AG09309 (cell line): ENCODE measurements at regions not wholly inside any gene's neighbourhood (a gene's known extent, or its start where the extent isn't known, plus 50 kb on each side); places are given as distances from the start of the nearest gene placed in this dataset.

Source experiments
- DNase-seq: peaks from one replicate; pipeline ENCODE4 v3.0.0-alpha.2; 2010; ENCODE audit warnings: low read depth
- H3K4me3 ChIP-seq: 2 replicates; pipeline ENCODE4 v1.5.1; 2011; ENCODE audit warnings: mild to moderate bottlenecking, low read depth, low read length, moderate library complexity; ENCODE audit not compliant: control insufficient read depth
- CTCF ChIP-seq: IDR thresholded peaks from 2 replicates; pipeline ENCODE4 v1.5.1; 2011; ENCODE audit warnings: mild to moderate bottlenecking, low read depth, low read length, inconsistent platforms; ENCODE audit not compliant: insufficient read depth, control insufficient read depth; ENCODE audit errors: missing control alignments

GRCh38 chr16:47972246-47972985, 183.4 kb downstream of the ABCC12 start:
- H3K4me3 ChIP-seq: no peak overlapping the region
- no peak for TF ChIP-seq CTCF
- DNase-seq: no peak

GRCh38 chr16:47971225-47971624, 184.6 kb downstream of the ABCC12 start:
- no peak overlapping the region for H3K4me3 ChIP-seq
- TF ChIP-seq CTCF: no peak
- DNase-seq: no peak

DNA sequence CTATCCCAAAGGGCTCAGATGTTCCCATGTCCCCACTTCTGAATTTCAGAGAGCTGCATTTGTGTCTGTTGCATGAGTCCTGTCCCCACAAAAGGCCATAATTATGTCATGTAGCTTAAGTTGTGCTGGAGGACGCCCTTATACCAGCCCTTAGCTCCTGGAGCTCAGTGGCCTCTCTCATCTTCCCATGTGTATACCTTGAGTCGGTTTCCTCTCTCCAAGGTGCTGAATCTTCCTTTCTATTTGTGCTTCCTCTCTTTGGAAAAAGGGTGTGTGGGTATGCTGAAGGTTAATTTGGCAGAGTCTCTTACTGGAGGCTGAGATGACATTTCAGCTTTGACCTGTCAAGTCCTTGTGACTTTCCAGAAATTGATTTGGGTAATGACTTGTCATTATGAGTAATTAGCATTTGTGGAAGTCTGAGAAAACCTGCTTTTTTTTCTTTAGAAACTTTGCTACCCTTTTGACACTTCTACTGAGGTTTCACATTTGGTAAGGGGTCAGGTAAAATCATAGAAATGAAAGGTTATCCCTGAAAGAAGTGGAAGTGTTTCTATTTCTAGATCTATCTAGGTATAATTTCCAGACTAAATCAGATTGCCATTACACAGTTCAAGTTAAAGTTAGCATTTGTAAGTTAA, 185.4 kb downstream of the ABCC12 start:
- H3K4me3 ChIP-seq: no peak overlapping the region
- TF ChIP-seq CTCF: no peak
- DNase-seq: no peak

DNA sequence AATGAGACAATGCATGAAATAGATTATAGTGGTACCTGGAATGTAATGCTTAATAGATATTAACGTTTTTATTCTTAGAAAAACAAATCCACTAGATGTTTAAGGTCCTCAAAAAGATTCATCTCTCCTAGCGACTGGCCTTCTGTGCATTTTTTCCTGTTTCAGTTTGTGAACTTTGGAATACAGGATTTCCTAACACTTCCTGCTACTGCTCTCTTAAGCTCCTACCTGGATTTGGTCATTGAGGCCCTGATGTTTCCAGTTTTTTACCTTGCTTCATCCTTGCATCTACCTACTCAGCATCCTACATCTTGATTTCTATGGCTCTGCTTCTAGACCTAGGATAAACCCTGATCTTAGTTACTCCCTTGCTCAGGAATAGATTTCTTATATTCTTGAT, 188.4 kb downstream of the ABCC12 start:
- DNase-seq: no peak
- no peak for TF ChIP-seq CTCF

GRCh38 chr16:47966325-47966724, 189.5 kb downstream of the ABCC12 start:
- DNase-seq: no peak
- no peak overlapping the region for H3K4me3 ChIP-seq
- no peak for TF ChIP-seq CTCF

More for the DNA sequence above, 188.4 kb downstream of the ABCC12 start:
- no peak overlapping the region for H3K4me3 ChIP-seq

DNA sequence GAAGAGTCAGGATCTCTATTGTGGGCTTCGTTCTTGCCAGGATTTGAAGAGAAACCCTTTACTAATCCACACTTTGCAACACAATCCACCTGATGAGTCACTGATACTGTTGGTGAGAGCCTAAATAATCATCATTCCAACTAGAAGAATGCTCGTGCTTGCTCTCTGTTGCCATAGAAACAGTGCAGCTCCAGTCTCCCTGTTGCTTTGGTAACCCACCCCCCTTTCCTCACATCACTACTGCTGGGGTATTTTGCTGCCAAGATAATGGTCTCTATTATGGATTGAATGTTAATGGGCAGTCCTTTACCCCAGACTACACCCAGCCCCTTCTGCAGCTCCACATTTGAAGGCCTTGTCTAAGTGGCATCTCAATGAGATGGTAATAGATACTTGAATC, 190.4 kb downstream of the ABCC12 start:
- DNase-seq: no peak

More for the DNA sequence above, 190.4 kb downstream of the ABCC12 start:
- H3K4me3 ChIP-seq: no peak overlapping the region
- no peak for TF ChIP-seq CTCF
